ENCODE measurements at regions not wholly inside any gene's neighbourhood (a gene's known extent, or its start where the extent isn't known, plus 50 kb on each side); places are given as distances from the start of the nearest gene placed in this dataset.

DNA sequence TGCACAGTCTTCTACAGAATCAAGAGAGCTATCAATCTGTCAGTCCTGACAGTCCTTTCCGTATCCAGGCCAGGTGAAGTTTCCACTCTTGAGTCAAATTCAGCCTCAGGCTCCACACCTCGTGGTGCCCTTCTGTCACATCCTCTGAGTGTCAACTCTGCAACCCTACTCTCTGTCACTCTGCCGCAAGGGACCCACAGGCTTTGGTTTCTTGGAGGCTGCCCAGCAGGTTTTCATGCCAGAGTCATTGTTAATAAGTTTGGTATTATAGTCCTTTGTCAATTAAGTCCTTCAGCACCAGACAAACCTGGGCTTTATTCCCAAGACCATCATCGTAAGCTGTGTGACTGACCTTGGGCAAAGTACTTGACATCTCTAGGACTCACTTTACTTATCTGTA lies 83.4 kb upstream of the KLHL13 start:
- Histone ChIP-seq H3K4me3 (ENCODE audit: insufficient read depth in 1 of 2, low read depth in 1 of 2, low read length in 2 of 2) (no peak overlapping the region), H3K4me2 (ENCODE audit: low read length, poor library complexity, severe bottlenecking) (no peak overlapping the region), H3K9me3 (ENCODE audit: control insufficient read depth, low read length) (no peaks in the 10 kb centered on the region), H3K9ac (ENCODE audit: low read length) (no peak overlapping the region), H3K4me1 (ENCODE audit: control insufficient read depth, insufficient read depth, low read depth, low read length) (no peaks in the 10 kb centered on the region), H4K91ac (ENCODE audit: low read length) (no peak overlapping the region), H3K27ac (ENCODE audit: low read length, poor library complexity, severe bottlenecking) (no peak overlapping the region), H2AK5ac (ENCODE audit: low read length, severe bottlenecking) (no peak overlapping the region), H3K36me3 (ENCODE audit: control insufficient read depth in 1 of 2, insufficient read depth in 2 of 2, low read depth in 1 of 2, low read length in 2 of 2) (no peaks in the 10 kb centered on the region), H2BK15ac (ENCODE audit: low read depth, poor library complexity, severe bottlenecking) (no peak overlapping the region), H2BK12ac (ENCODE audit: low read length in 2 of 2) (no peak overlapping the region), H2BK5ac (ENCODE audit: low read depth, low read length, poor library complexity, severe bottlenecking) (no peak overlapping the region), H3K79me1 (replicated peaks; ENCODE audit: low read length, poor library complexity, severe bottlenecking) (no peaks in the 10 kb centered on the region), H3K18ac (ENCODE audit: low read depth in 1 of 2, low read length in 2 of 2) (no peak overlapping the region), H3K14ac (ENCODE audit: low read length in 2 of 2) (no peak overlapping the region), H2AFZ (ENCODE audit: low read depth, low read length) (no peak overlapping the region), H3K23ac (ENCODE audit: low read length in 2 of 2) (no peak overlapping the region), H4K8ac (ENCODE audit: low read length) (no peak overlapping the region), H3K27me3 (ENCODE audit: control insufficient read depth in 1 of 2, insufficient read depth in 1 of 2, low read length in 2 of 2) (no peaks in the 10 kb centered on the region), H2BK120ac (ENCODE audit: low read depth, low read length) (no peak overlapping the region), H3K4ac (ENCODE audit: low read depth in 1 of 2, low read length in 2 of 2) (no peak overlapping the region)
- WGBS = 81% methylated on average over 2 of the region's 4 CpGs
- no peak for DNase-seq

GRCh38 chrX:118205421-118206395 lies 89.1 kb upstream of the KLHL13 start:
- H2AK5ac ChIP-seq (ENCODE audit: low read length, severe bottlenecking) = no peak overlapping the region
- no peak overlapping the region for H2BK15ac ChIP-seq (ENCODE audit: low read depth, poor library complexity, severe bottlenecking)
- no peaks in the 10 kb centered on the region for H3K36me3 ChIP-seq (ENCODE audit: control insufficient read depth in 1 of 2, insufficient read depth in 2 of 2, low read depth in 1 of 2, low read length in 2 of 2)
- 81% methylated on average over 3 of the region's 8 CpGs for WGBS
- H3K27ac ChIP-seq (ENCODE audit: low read length, poor library complexity, severe bottlenecking) = no peak overlapping the region
- H4K91ac ChIP-seq (ENCODE audit: low read length) = no peak overlapping the region
- H3K23ac ChIP-seq (ENCODE audit: low read length in 2 of 2) = no peak overlapping the region
- H2AFZ ChIP-seq (ENCODE audit: low read depth, low read length) = no peak overlapping the region
- no peak overlapping the region for H3K4me3 ChIP-seq (ENCODE audit: insufficient read depth in 1 of 2, low read depth in 1 of 2, low read length in 2 of 2)
- H2BK12ac ChIP-seq (ENCODE audit: low read length in 2 of 2) = no peak overlapping the region
- no peaks in the 10 kb centered on the region for H3K4me1 ChIP-seq (ENCODE audit: control insufficient read depth, insufficient read depth, low read depth, low read length)
- H3K9ac ChIP-seq (ENCODE audit: low read length) = no peak overlapping the region
- H4K8ac ChIP-seq (ENCODE audit: low read length) = no peak overlapping the region
- H2BK120ac ChIP-seq (ENCODE audit: low read depth, low read length) = no peak overlapping the region
- H3K4ac ChIP-seq (ENCODE audit: low read depth in 1 of 2, low read length in 2 of 2) = no peak overlapping the region
- H3K79me1 ChIP-seq (replicated peaks; ENCODE audit: low read length, poor library complexity, severe bottlenecking) = no peaks in the 10 kb centered on the region
- H3K4me2 ChIP-seq (ENCODE audit: low read length, poor library complexity, severe bottlenecking) = no peak overlapping the region
- no peak overlapping the region for H2BK5ac ChIP-seq (ENCODE audit: low read depth, low read length, poor library complexity, severe bottlenecking)
- no peaks in the 10 kb centered on the region for H3K9me3 ChIP-seq (ENCODE audit: control insufficient read depth, low read length)
- H3K18ac ChIP-seq (ENCODE audit: low read depth in 1 of 2, low read length in 2 of 2) = no peak overlapping the region
- DNase-seq = no peak
- no peaks in the 10 kb centered on the region for H3K27me3 ChIP-seq (ENCODE audit: control insufficient read depth in 1 of 2, insufficient read depth in 1 of 2, low read length in 2 of 2)
- no peak overlapping the region for H3K14ac ChIP-seq (ENCODE audit: low read length in 2 of 2)

DNA sequence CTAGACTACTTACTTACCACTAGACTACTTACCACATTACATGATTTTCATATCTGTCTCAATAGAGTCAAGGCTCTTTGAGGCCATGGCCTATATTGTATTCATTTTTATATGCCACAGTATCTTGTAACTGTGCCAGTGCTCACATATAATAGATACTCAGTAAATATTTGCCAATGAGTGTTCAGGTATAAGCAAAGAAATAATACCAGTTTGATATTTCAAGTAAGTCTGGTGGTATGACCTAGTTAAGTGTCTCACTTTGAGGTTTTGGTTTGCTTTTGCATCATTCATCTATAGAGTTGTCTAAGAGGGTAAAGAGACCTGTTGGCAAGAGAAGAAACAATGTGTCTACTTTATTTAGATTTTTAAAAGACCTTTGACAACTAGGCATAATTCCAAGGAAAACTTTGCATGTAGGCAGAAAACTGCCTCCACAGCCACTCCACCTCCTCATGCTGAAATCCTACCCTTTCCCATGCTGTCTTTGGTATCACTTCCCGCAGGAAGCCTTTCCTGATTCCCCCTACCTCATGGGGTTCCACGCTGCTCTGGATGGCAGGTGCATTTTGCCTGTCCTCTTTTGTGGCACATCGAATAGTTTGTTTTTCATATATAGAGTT lies 91.3 kb upstream of the KLHL13 start:
- Histone ChIP-seq H2AFZ (ENCODE audit: low read depth, low read length) (no peak overlapping the region), H3K27ac (ENCODE audit: low read length, poor library complexity, severe bottlenecking) (no peak overlapping the region), H3K23ac (ENCODE audit: low read length in 2 of 2) (no peak overlapping the region), H3K18ac (ENCODE audit: low read depth in 1 of 2, low read length in 2 of 2) (no peak overlapping the region), H3K9ac (ENCODE audit: low read length) (no peak overlapping the region), H4K91ac (ENCODE audit: low read length) (no peak overlapping the region), H3K79me1 (replicated peaks; ENCODE audit: low read length, poor library complexity, severe bottlenecking) (no peaks in the 10 kb centered on the region), H3K4me3 (ENCODE audit: insufficient read depth in 1 of 2, low read depth in 1 of 2, low read length in 2 of 2) (no peak overlapping the region), H3K14ac (ENCODE audit: low read length in 2 of 2) (no peak overlapping the region), H2AK5ac (ENCODE audit: low read length, severe bottlenecking) (no peak overlapping the region), H3K4me1 (ENCODE audit: control insufficient read depth, insufficient read depth, low read depth, low read length) (peaks cover 3% of the 10 kb centered on the region), H3K4me2 (ENCODE audit: low read length, poor library complexity, severe bottlenecking) (no peak overlapping the region), H3K36me3 (ENCODE audit: control insufficient read depth in 1 of 2, insufficient read depth in 2 of 2, low read depth in 1 of 2, low read length in 2 of 2) (no peaks in the 10 kb centered on the region), H3K4ac (ENCODE audit: low read depth in 1 of 2, low read length in 2 of 2) (no peak overlapping the region), H2BK120ac (ENCODE audit: low read depth, low read length) (no peak overlapping the region), H2BK12ac (ENCODE audit: low read length in 2 of 2) (no peak overlapping the region), H4K8ac (ENCODE audit: low read length) (no peak overlapping the region), H2BK5ac (ENCODE audit: low read depth, low read length, poor library complexity, severe bottlenecking) (no peak overlapping the region), H3K27me3 (ENCODE audit: control insufficient read depth in 1 of 2, insufficient read depth in 1 of 2, low read length in 2 of 2) (peaks cover 0 to 10% of the 10 kb centered on the region in 2 experiments), H3K9me3 (ENCODE audit: control insufficient read depth, low read length) (no peaks in the 10 kb centered on the region), H2BK15ac (ENCODE audit: low read depth, poor library complexity, severe bottlenecking) (no peak overlapping the region)
- DNase-seq = no peak
- no CpG with 5 or more reads among the region's 3 CpGs for WGBS

DNA sequence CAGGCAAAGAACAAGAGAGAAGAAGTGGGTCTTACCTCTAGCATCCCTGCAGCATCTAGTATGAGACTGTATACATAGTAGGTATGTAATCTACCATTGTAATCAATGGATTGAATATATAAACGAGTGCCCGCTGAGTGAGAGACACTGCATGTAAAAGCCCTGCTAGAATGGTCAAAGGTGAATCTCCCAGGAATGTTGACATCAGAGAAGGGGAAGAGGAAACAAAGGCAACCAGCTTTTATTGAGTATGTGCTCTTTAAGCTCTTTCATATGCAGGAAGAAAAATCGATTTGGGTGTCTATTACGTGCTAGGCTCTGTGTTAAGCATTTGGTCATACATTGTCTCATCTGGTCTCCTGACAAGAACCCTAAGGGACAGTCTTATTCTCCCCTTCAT lies 91.9 kb upstream of the KLHL13 start:
- WGBS = 87% methylated on average over 2 of the region's 4 CpGs
- Histone ChIP-seq H3K18ac (ENCODE audit: low read depth in 1 of 2, low read length in 2 of 2) (no peak overlapping the region), H2AFZ (ENCODE audit: low read depth, low read length) (no peak overlapping the region), H2BK120ac (ENCODE audit: low read depth, low read length) (no peak overlapping the region), H3K36me3 (ENCODE audit: control insufficient read depth in 1 of 2, insufficient read depth in 2 of 2, low read depth in 1 of 2, low read length in 2 of 2) (no peaks in the 10 kb centered on the region), H3K14ac (ENCODE audit: low read length in 2 of 2) (no peak overlapping the region), H4K8ac (ENCODE audit: low read length) (no peak overlapping the region), H4K91ac (ENCODE audit: low read length) (no peak overlapping the region), H3K9ac (ENCODE audit: low read length) (no peak overlapping the region), H3K4ac (ENCODE audit: low read depth in 1 of 2, low read length in 2 of 2) (no peak overlapping the region), H3K27ac (ENCODE audit: low read length, poor library complexity, severe bottlenecking) (no peak overlapping the region), H2BK12ac (ENCODE audit: low read length in 2 of 2) (no peak overlapping the region), H3K23ac (ENCODE audit: low read length in 2 of 2) (no peak overlapping the region), H2AK5ac (ENCODE audit: low read length, severe bottlenecking) (no peak overlapping the region), H2BK15ac (ENCODE audit: low read depth, poor library complexity, severe bottlenecking) (no peak overlapping the region), H3K79me1 (replicated peaks; ENCODE audit: low read length, poor library complexity, severe bottlenecking) (no peaks in the 10 kb centered on the region), H3K4me3 (ENCODE audit: insufficient read depth in 1 of 2, low read depth in 1 of 2, low read length in 2 of 2) (no peak overlapping the region), H3K4me1 (ENCODE audit: control insufficient read depth, insufficient read depth, low read depth, low read length) (peaks cover 3% of the 10 kb centered on the region), H3K27me3 (ENCODE audit: control insufficient read depth in 1 of 2, insufficient read depth in 1 of 2, low read length in 2 of 2) (peaks cover 0 to 10% of the 10 kb centered on the region in 2 experiments), H2BK5ac (ENCODE audit: low read depth, low read length, poor library complexity, severe bottlenecking) (no peak overlapping the region), H3K4me2 (ENCODE audit: low read length, poor library complexity, severe bottlenecking) (no peak overlapping the region), H3K9me3 (ENCODE audit: control insufficient read depth, low read length) (no peaks in the 10 kb centered on the region)
- DNase-seq = no peak
